ENCODE measurements at regions not wholly inside any gene's neighbourhood (a gene's known extent, or its start where the extent isn't known, plus 50 kb on each side); places are given as distances from the start of the nearest gene placed in this dataset.

- Mint-ChIP-seq H3K9me3 (peaks cover 3% of the 10 kb centered on the region), H3K4me3 (no peak overlapping the region), H3K27me3 (ENCODE audit: low read depth) (peaks cover 4% of the 10 kb centered on the region), H3K27ac (no peak overlapping the region), H3K36me3 (no peaks in the 10 kb centered on the region), H3K4me1 (peaks cover 5% of the 10 kb centered on the region)
- TF ChIP-seq CTCF (IDR thresholded peaks at IDR 0.05; ENCODE audit: unreplicated experiment) = no peak
- DNase-seq (ENCODE audit: low spot score in 2 of 2, unreplicated experiment in 2 of 2) = no peak
These were observed 74.8 kb upstream of the LGALSL start for GRCh38 chr2:64379186-64379585.

GRCh38 chr2:64380853-64381527 lies 73.0 kb upstream of the LGALSL start:
- Mint-ChIP-seq H3K4me3 (no peak overlapping the region), H3K36me3 (no peaks in the 10 kb centered on the region), H3K27ac (no peak overlapping the region)

GRCh38 chr2:64383016-64383591 lies 70.9 kb upstream of the LGALSL start:
- no peak for TF ChIP-seq CTCF (IDR thresholded peaks at IDR 0.05; ENCODE audit: unreplicated experiment)
- no peaks in the 10 kb centered on the region for H3K4me1 Mint-ChIP-seq
- no peak overlapping the region for H3K27ac Mint-ChIP-seq
- H3K27me3 Mint-ChIP-seq (ENCODE audit: low read depth) = peaks cover 4% of the 10 kb centered on the region
- no peaks in the 10 kb centered on the region for H3K9me3 Mint-ChIP-seq
- H3K4me3 Mint-ChIP-seq = no peak overlapping the region
- H3K36me3 Mint-ChIP-seq = no peaks in the 10 kb centered on the region
- DNase-seq (ENCODE audit: low spot score in 2 of 2, unreplicated experiment in 2 of 2) = no peak

More at GRCh38 chr2:64380853-64381527, 73.0 kb upstream of the LGALSL start:
- Mint-ChIP-seq H3K9me3 (peaks cover 3% of the 10 kb centered on the region), H3K4me1 (peaks cover 5% of the 10 kb centered on the region), H3K27me3 (ENCODE audit: low read depth) (peaks cover 4% of the 10 kb centered on the region)
- TF ChIP-seq CTCF (IDR thresholded peaks at IDR 0.05; ENCODE audit: unreplicated experiment) = no peak
- DNase-seq (ENCODE audit: low spot score in 2 of 2, unreplicated experiment in 2 of 2) = no peak

GRCh38 chr2:64383881-64384280 lies 70.1 kb upstream of the LGALSL start:
- no peaks in the 10 kb centered on the region for H3K4me1 Mint-ChIP-seq
- peaks cover under 1% of the 10 kb centered on the region for H3K27me3 Mint-ChIP-seq (ENCODE audit: low read depth)
- no peaks in the 10 kb centered on the region for H3K36me3 Mint-ChIP-seq
- no peak overlapping the region for H3K4me3 Mint-ChIP-seq
- no peaks in the 10 kb centered on the region for H3K9me3 Mint-ChIP-seq
- no peak overlapping the region for H3K27ac Mint-ChIP-seq
- DNase-seq (ENCODE audit: low spot score in 2 of 2, unreplicated experiment in 2 of 2) = no peak
- TF ChIP-seq CTCF (IDR thresholded peaks at IDR 0.05; ENCODE audit: unreplicated experiment) = no peak

GRCh38 chr2:64386676-64387075 lies 67.3 kb upstream of the LGALSL start:
- no peaks in the 10 kb centered on the region for H3K27me3 Mint-ChIP-seq (ENCODE audit: low read depth)
- no peak for TF ChIP-seq CTCF (IDR thresholded peaks at IDR 0.05; ENCODE audit: unreplicated experiment)
- no peak for DNase-seq (ENCODE audit: low spot score in 2 of 2, unreplicated experiment in 2 of 2)
- H3K4me1 Mint-ChIP-seq = no peaks in the 10 kb centered on the region
- no peak overlapping the region for H3K4me3 Mint-ChIP-seq
- H3K27ac Mint-ChIP-seq = no peak overlapping the region
- peaks cover 16% of the 10 kb centered on the region for H3K9me3 Mint-ChIP-seq
- peaks cover 2% of the 10 kb centered on the region for H3K36me3 Mint-ChIP-seq
